Activated CD4-positive, alpha-beta T cell treated with anti-CD3 and anti-CD28 coated beads for 36 hours (primary cell): ENCODE measurements at regions not wholly inside any gene's neighbourhood (a gene's known extent, or its start where the extent isn't known, plus 50 kb on each side); places are given as distances from the start of the nearest gene placed in this dataset.

Source experiments
- ATAC-seq: fragments of 200-7000 bp; cut with Tn5 transposase; one replicate; pipeline ENCODE4 v1.10.0; 2021; ENCODE audit warnings: mild to moderate bottlenecking, moderate library complexity
- CTCF ChIA-PET: fragments of 350-600 bp; sonication (Branson Sonifier 250); formaldehyde crosslinking; loops from one replicate; lab custom pipeline; 2021; ENCODE audit warnings: antibody characterized with exemption; lab: Charles Lee
- POLR2A ChIA-PET: fragments of 350-600 bp; sonication (Branson Sonifier 250); formaldehyde crosslinking; loops from one replicate; lab custom pipeline; 2021; ENCODE audit warnings: antibody characterized with exemption, inconsistent platforms; lab: Charles Lee
- DNase-seq: peaks from one replicate; pipeline ENCODE4 v3.0.0-alpha.2; 2020
- H3K27ac Mint-ChIP-seq: one replicate; pipeline ENCODE4 v1.8.0; 2021; ENCODE audit warnings: mixed read lengths
- H3K27me3 Mint-ChIP-seq: one replicate; pipeline ENCODE4 v1.8.0; 2021; ENCODE audit warnings: mixed read lengths
- H3K36me3 Mint-ChIP-seq: one replicate; pipeline ENCODE4 v1.8.0; 2021; ENCODE audit warnings: low read depth, mixed read lengths
- H3K4me1 Mint-ChIP-seq: one replicate; pipeline ENCODE4 v1.8.0; 2021; ENCODE audit warnings: mixed read lengths
- H3K4me3 Mint-ChIP-seq: one replicate; pipeline ENCODE4 v1.8.0; 2021; ENCODE audit warnings: mild to moderate bottlenecking, moderate library complexity, mixed read lengths
- H3K9me3 Mint-ChIP-seq: one replicate; pipeline ENCODE4 v1.8.0; 2021; ENCODE audit warnings: low read depth, mixed read lengths
- intact Hi-C, 2 experiments: fragments of 100-400 bp; cut with DNase I in 1 of 2; cut with micrococcal nuclease in 1 of 2; formaldehyde crosslinking; loops; one replicate each; pipeline versions ENCODE4 v1.14.2 to v1.15.1; 2022 to 2024; cut with DNase I, micrococcal nuclease

DNA sequence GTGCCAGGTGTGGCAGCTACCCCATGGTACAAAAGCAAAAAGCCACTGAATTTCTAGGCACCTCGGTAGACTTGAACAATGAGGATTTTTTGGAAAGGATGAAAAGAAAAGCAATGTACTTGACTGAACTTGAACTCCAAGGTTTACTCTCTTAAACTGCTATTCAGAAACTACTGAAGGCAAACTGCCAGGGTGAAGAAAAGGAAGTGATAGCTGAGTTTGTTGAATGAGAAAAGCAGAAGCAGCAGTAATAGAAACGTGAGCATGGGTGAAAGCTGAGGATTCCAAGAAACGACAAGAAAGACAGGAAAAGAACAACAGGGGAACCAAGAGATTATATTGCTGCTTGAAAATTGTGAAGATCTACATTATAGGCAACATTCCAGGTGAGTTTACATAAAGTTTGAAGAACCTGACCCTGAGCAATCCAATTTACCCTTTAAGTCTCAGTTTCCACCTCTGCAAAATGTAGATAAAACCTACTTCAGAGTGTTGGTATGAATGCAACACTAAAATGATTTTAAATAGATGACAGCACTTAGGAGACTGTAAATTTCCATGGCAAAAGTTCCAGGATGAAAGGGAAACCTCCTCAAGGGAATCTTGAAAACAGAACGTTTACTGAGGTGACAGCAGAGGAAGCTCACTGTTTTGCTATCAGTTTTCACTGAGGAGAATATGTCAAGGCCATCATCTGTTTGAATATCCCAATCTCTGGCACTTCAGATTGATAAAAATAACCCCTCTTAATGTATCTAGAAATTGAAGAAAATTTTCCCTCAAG, 245.8 kb downstream of the SPATA31D1 start:
- peaks cover 4% of the 10 kb centered on the region for H3K36me3 Mint-ChIP-seq
- intact Hi-C loops = no loop called here
- ATAC-seq = no peak
- H3K4me1 Mint-ChIP-seq = no peaks in the 10 kb centered on the region
- H3K27ac Mint-ChIP-seq = no peak overlapping the region
- ChIA-PET POLR2A (no interaction called here), CTCF (no interaction called here)
- H3K27me3 Mint-ChIP-seq = no peaks in the 10 kb centered on the region
- DNase-seq = no peak
- no peak overlapping the region for H3K4me3 Mint-ChIP-seq
- peaks cover 23% of the 10 kb centered on the region for H3K9me3 Mint-ChIP-seq

DNA sequence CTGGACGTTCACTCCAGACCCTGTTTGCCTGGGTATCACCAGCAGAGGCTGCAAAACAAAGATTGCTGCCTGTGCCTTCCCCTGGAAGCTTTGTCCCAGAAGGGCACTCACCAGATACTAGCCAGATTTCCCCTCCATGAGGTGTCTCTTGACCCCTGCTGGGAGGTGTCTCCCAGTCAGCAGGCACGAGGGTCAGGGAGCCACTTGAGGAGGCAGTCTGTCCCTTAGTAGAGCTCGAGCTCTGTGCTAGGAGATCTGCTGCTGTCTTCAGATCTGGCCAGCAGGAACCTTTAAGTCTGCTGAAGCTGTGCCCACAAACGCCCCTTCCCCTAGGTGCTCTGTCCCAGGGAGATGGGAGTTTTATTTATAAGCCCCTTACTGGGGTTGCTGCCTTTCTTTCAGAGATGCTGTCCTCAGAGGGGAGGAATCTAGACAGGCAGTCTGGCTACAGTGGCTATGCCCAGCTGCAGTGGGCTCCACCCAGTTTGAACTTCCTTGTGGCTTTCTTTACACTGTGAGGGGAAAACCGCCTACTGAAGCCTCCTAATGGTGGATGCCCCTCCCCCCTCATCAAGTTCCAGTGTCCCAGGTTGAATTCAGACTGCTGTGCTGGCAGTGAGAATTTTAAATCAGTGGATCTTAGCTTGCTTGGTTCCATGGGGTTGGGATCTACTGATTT, 253.9 kb downstream of the SPATA31D1 start:
- intact Hi-C loops = no loop called here

GRCh38 chr9:82247318-82247717, 258.7 kb downstream of the SPATA31D1 start:
- H3K4me1 Mint-ChIP-seq = no peaks in the 10 kb centered on the region
- DNase-seq (no peak), ATAC-seq (no peak)
- no peaks in the 10 kb centered on the region for H3K36me3 Mint-ChIP-seq
- intact Hi-C loops = no loop called here
- H3K4me3 Mint-ChIP-seq = no peak overlapping the region
- CTCF ChIA-PET = no interaction called here
- POLR2A ChIA-PET = no interaction called here
- peaks cover 6% of the 10 kb centered on the region for H3K9me3 Mint-ChIP-seq
- no peak overlapping the region for H3K27ac Mint-ChIP-seq
- H3K27me3 Mint-ChIP-seq = no peaks in the 10 kb centered on the region

More for the DNA sequence above, 253.9 kb downstream of the SPATA31D1 start:
- H3K4me1 Mint-ChIP-seq = no peaks in the 10 kb centered on the region
- no peak overlapping the region for H3K27ac Mint-ChIP-seq
- ChIA-PET POLR2A (no interaction called here), CTCF (no interaction called here)
- no peaks in the 10 kb centered on the region for H3K27me3 Mint-ChIP-seq
- DNase-seq (no peak), ATAC-seq (no peak)
- H3K4me3 Mint-ChIP-seq = no peak overlapping the region
- no peaks in the 10 kb centered on the region for H3K36me3 Mint-ChIP-seq
- peaks cover 23% of the 10 kb centered on the region for H3K9me3 Mint-ChIP-seq

- H3K4me1 Mint-ChIP-seq = no peaks in the 10 kb centered on the region
- ChIA-PET POLR2A (no interaction called here), CTCF (no interaction called here)
- no peak overlapping the region for H3K4me3 Mint-ChIP-seq
- H3K27ac Mint-ChIP-seq = no peak overlapping the region
- H3K9me3 Mint-ChIP-seq = no peaks in the 10 kb centered on the region
- H3K27me3 Mint-ChIP-seq = no peaks in the 10 kb centered on the region
- intact Hi-C loops = no loop called here
- no peak for DNase-seq
- ATAC-seq = no peak
- no peaks in the 10 kb centered on the region for H3K36me3 Mint-ChIP-seq
These were observed 263.5 kb downstream of the SPATA31D1 start for GRCh38 chr9:82252116-82252515.

DNA sequence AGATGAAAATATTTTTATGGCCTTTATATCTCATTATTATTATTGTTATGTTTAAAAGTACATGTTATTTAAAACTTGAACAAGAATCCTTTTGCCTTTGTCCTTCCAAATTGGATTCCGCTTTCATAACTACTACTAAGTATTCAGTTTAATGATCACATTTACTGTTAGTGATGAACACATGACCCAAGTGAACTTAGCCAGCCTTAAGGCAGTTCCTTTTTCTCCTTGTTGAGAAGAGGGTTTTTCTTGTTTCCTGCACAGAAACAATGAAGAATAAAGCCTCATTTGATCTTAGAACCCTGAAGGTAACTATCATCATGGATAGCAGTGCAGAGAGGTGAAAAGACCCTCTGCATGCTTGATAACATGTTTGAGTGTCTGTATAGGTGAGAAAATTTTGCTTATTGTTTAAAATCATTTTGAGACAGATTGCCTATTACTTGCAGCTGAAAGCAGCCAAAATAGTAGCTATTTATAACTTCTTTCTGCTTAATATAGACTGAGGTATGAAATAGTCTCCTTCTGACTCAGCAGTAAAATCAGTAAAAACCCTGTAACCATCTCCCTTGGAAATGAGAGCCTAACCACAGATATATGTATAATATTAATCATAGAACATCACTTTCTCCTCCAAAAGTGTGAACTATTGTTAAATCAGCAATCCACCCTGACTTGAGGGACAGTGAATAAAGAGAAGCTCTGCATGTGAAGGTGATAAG, 266.2 kb downstream of the SPATA31D1 start:
- CTCF ChIA-PET = no interaction called here
- ATAC-seq = no peak
- intact Hi-C loops = no loop called here
- H3K4me3 Mint-ChIP-seq = no peak overlapping the region
- POLR2A ChIA-PET = no interaction called here
- no peak overlapping the region for H3K27ac Mint-ChIP-seq
- no peaks in the 10 kb centered on the region for H3K4me1 Mint-ChIP-seq
- no peaks in the 10 kb centered on the region for H3K36me3 Mint-ChIP-seq
- no peaks in the 10 kb centered on the region for H3K27me3 Mint-ChIP-seq
- no peaks in the 10 kb centered on the region for H3K9me3 Mint-ChIP-seq
- no peak for DNase-seq

- no peaks in the 10 kb centered on the region for H3K4me1 Mint-ChIP-seq
- H3K4me3 Mint-ChIP-seq = no peak overlapping the region
- POLR2A ChIA-PET = no interaction called here
- no peaks in the 10 kb centered on the region for H3K9me3 Mint-ChIP-seq
- no peaks in the 10 kb centered on the region for H3K27me3 Mint-ChIP-seq
- intact Hi-C loops = no loop called here
- no peak overlapping the region for H3K27ac Mint-ChIP-seq
- H3K36me3 Mint-ChIP-seq = no peaks in the 10 kb centered on the region
- CTCF ChIA-PET = no interaction called here
- DNase-seq (no peak), ATAC-seq (no peak)
These were observed 267.1 kb downstream of the SPATA31D1 start for GRCh38 chr9:82255481-82256176.

DNA sequence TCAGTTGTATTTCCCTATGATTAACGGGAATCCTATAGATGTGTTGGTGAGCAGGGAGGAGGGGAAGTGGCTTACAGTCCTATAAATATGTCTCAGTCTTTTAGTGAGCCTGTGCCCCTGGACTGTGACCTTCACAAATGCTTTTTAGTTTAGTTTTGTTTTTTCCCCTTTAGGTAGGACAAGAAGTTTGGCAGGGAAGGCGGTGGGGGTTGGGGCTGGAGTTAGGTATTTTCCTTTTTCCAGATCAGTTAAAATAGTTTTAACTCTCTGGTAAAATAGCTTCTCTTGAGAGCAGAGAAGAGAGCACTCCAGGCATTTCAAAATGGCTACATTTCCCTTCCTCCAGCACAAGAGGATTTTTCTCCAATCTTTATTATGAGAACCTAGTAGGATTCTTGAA, 272.1 kb downstream of the SPATA31D1 start:
- ATAC-seq = no peak
- H3K27ac Mint-ChIP-seq = no peak overlapping the region
- intact Hi-C loops = no loop called here
- H3K36me3 Mint-ChIP-seq = no peaks in the 10 kb centered on the region
- no peak overlapping the region for H3K4me3 Mint-ChIP-seq
- ChIA-PET CTCF (no interaction called here), POLR2A (no interaction called here)
- DNase-seq = no peak
- no peaks in the 10 kb centered on the region for H3K27me3 Mint-ChIP-seq
- H3K9me3 Mint-ChIP-seq = no peaks in the 10 kb centered on the region
- no peaks in the 10 kb centered on the region for H3K4me1 Mint-ChIP-seq

DNA sequence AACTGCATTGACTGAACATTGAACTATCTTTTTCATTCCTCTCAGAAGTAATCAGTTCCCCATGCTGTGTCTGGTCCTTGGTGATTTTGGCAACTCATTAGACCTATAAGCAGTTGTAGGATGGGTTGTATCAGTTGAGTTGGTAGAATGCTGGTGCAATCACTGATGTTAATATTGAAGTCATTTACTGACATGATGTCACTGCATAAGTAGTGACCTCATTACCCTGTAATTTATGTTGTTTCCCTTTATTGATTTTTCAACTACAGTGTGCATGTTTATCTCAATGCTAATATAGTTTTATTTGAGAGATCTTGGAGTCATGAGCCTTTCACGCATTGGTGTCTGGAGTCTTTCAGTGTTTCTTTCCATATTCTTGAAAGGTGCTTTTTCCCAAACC, 275.0 kb downstream of the SPATA31D1 start:
- no peaks in the 10 kb centered on the region for H3K27me3 Mint-ChIP-seq
- ATAC-seq (no peak), DNase-seq (no peak)
- ChIA-PET POLR2A (no interaction called here), CTCF (no interaction called here)
- no peaks in the 10 kb centered on the region for H3K36me3 Mint-ChIP-seq
- no peaks in the 10 kb centered on the region for H3K4me1 Mint-ChIP-seq
- intact Hi-C loops = no loop called here
- H3K27ac Mint-ChIP-seq = no peak overlapping the region
- no peaks in the 10 kb centered on the region for H3K9me3 Mint-ChIP-seq
- H3K4me3 Mint-ChIP-seq = no peak overlapping the region

- ChIA-PET CTCF (no interaction called here), POLR2A (no interaction called here)
- H3K4me1 Mint-ChIP-seq = no peaks in the 10 kb centered on the region
These were observed 282.6 kb downstream of the SPATA31D1 start for GRCh38 chr9:82271106-82271561.

GRCh38 chr9:82273121-82273520, 284.5 kb downstream of the SPATA31D1 start:
- intact Hi-C loops = no loop called here
- H3K4me1 Mint-ChIP-seq = no peaks in the 10 kb centered on the region
- no peaks in the 10 kb centered on the region for H3K36me3 Mint-ChIP-seq
- ChIA-PET CTCF (no interaction called here), POLR2A (no interaction called here)
- no peak overlapping the region for H3K4me3 Mint-ChIP-seq
- H3K27ac Mint-ChIP-seq = no peak overlapping the region
- H3K9me3 Mint-ChIP-seq = peaks cover 2% of the 10 kb centered on the region
- ATAC-seq = no peak
- no peak for DNase-seq
- no peaks in the 10 kb centered on the region for H3K27me3 Mint-ChIP-seq

More at GRCh38 chr9:82271106-82271561, 282.6 kb downstream of the SPATA31D1 start:
- Mint-ChIP-seq H3K36me3 (no peaks in the 10 kb centered on the region), H3K9me3 (no peaks in the 10 kb centered on the region), H3K4me3 (no peak overlapping the region), H3K27ac (no peak overlapping the region), H3K27me3 (no peaks in the 10 kb centered on the region)
- DNase-seq (no peak), ATAC-seq (no peak)
- intact Hi-C loops = no loop called here

DNA sequence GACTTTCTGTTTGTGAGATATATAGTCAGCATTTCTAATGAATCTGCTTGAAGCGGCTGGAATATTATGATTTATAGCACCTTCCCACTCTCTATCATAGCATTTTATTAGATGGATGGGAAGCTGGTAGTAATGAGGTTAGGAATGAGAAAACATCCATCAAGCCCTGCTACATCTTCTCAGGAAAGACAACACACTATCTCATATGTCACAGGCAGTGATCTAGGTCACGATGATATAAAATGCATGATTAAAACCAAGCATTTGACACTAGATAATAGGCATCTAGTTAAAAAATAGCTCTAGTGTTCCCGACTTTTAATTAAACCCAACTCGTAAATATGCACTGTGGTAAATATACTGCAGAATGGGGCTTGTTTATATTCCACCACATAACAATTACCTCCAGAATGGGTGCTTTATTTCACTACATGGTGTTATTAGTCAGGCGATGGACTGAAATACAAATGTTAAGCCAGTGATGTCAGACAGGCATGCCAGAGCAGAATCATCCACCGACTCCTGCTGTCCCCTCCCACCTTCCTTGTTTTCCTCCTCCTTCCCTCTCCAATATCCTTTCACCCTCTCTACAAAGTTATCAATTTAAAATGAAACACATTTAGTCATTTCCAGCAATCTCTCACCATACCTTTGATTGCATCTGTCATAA, 286.8 kb downstream of the SPATA31D1 start:
- H3K27ac Mint-ChIP-seq = no peak overlapping the region
- no peaks in the 10 kb centered on the region for H3K27me3 Mint-ChIP-seq
- no peak overlapping the region for H3K4me3 Mint-ChIP-seq
- DNase-seq (no peak), ATAC-seq (no peak)
- H3K4me1 Mint-ChIP-seq = no peaks in the 10 kb centered on the region
- POLR2A ChIA-PET = no interaction called here
- no peaks in the 10 kb centered on the region for H3K36me3 Mint-ChIP-seq
- CTCF ChIA-PET = interaction anchor here (0.5 kb wide), 1 partner anchor 1700 kb away, joined by 3 read pairs; no protein-coding TSS in a partner anchor
- peaks cover 3% of the 10 kb centered on the region for H3K9me3 Mint-ChIP-seq
- intact Hi-C loops = no loop called here
